Spleen (tissue), 11 donors: ENCODE measurements at regions not wholly inside any gene's neighbourhood (a gene's known extent, or its start where the extent isn't known, plus 50 kb on each side); places are given as distances from the start of the nearest gene placed in this dataset.
A peak's percentile ranks its signal among the peaks of the same experiment; 100 is the strongest.

Experiments used
- DNase-seq: peaks from one replicate; pipeline ENCODE4 v3.0.0-alpha.2; 2020
- H3K27ac ChIP-seq, 8 donors: fragments of 200-600 bp; sonication (generic) in 7 of 8; 1 replicate in 4 of 8; 2 replicates in 4 of 8; pipeline versions ENCODE4 v1.5.0 to v1.8.0; 2016 to 2021; ENCODE audit warnings: inconsistent platforms in 4 of 8, mild to moderate bottlenecking in 4 of 8, moderate library complexity in 1 of 8
- H3K27me3 ChIP-seq, 7 donors: fragments of 200-600 bp; sonication (generic) in 6 of 7; replicated peaks in 1 of 7; 1 replicate in 4 of 7; 2 replicates in 3 of 7; pipeline versions ENCODE4 v1.5.0 to v1.8.0; 2016 to 2021; ENCODE audit warnings: inconsistent platforms in 3 of 7, mild to moderate bottlenecking in 1 of 7
- H3K36me3 ChIP-seq, 6 donors: fragments of 200-600 bp; sonication (generic) in 5 of 6; 1 replicate in 4 of 6; 2 replicates in 2 of 6; pipeline versions ENCODE4 v1.5.0 to v1.8.0; 2016 to 2021; ENCODE audit warnings: inconsistent platforms in 2 of 6
- H3K4me1 ChIP-seq, 6 donors: fragments of 200-600 bp; sonication (generic) in 5 of 6; 1 replicate in 3 of 6; 2 replicates in 3 of 6; pipeline versions ENCODE4 v1.5.0 to v1.8.0; 2016 to 2021; ENCODE audit warnings: inconsistent platforms in 3 of 6
- H3K4me3 ChIP-seq, 8 donors: fragments of 200-600 bp; sonication (generic) in 7 of 8; 1 replicate in 4 of 8; 2 replicates in 4 of 8; pipeline versions ENCODE4 v1.5.0 to v1.8.0; 2016 to 2021; ENCODE audit warnings: inconsistent platforms in 4 of 8, mild to moderate bottlenecking in 4 of 8, moderate library complexity in 2 of 8
- H3K9me3 ChIP-seq, 8 donors: fragments of 200-600 bp; sonication (generic) in 7 of 8; 1 replicate in 4 of 8; 2 replicates in 4 of 8; pipeline versions ENCODE4 v1.5.0 to v1.8.0; 2016 to 2021; ENCODE audit warnings: inconsistent platforms in 4 of 8
- CTCF ChIP-seq, 11 experiments: fragments of 200-600 bp in 7 of 11; fragments of 450-650 bp in 4 of 11; sonication (generic) in 4 of 11; IDR thresholded peaks in 8 of 11; conservative IDR thresholded peaks in 3 of 11; 1 replicate in 7 of 11; 2 replicates in 4 of 11; pipeline versions ENCODE4 v1.4.0 to v1.8.0; 2016 to 2021; ENCODE audit warnings: antibody characterized with exemption in 11 of 11, inconsistent platforms in 4 of 11, mild to moderate bottlenecking in 1 of 11
- POLR2A ChIP-seq, 3 donors: fragments of 450-650 bp; IDR thresholded peaks; one replicate each; pipeline ENCODE4 v1.5.1; 2017; ENCODE audit warnings: antibody characterized with exemption in 3 of 3, mild to moderate bottlenecking in 1 of 3
- POLR2AphosphoS5 ChIP-seq, 3 donors: sonication (generic); formaldehyde crosslinking; IDR thresholded peaks; one replicate each; pipeline ENCODE4 v1.5.1; 2017; ENCODE audit warnings: antibody characterized with exemption in 3 of 3
- WGBS, 5 donors: extraction: QIAGEN DNeasy Blood & Tissue Kit in 3 of 5; methylation state at CpG; one replicate each; pipeline versions ENCODE4 v1.1.5 to v1.1.7; 2013 to 2018; 5-methylcytosine and 5-hydroxymethylcytosine counted together
- intact Hi-C: fragments of 100-400 bp; cut with DNase I; formaldehyde crosslinking; loops from one replicate; pipeline ENCODE4 v1.15.0; 2023; ENCODE audit warnings: low total_unique reads
- donor health status: healthy with polysubstance abuse.
- donor health status: DM: no; HTN: no; CAD: no; lungs with moderate emphysema.
- donor health status: DM: no; HTN: no; CAD: no.
- donor health status: Bipolar disorder and iron deficiency.
- donor health status: healthy.
- donor health status: DM: no; HTN: no; CAD: no.
- donor health status: DM: yes; HTN: yes; CAD: no.

DNA sequence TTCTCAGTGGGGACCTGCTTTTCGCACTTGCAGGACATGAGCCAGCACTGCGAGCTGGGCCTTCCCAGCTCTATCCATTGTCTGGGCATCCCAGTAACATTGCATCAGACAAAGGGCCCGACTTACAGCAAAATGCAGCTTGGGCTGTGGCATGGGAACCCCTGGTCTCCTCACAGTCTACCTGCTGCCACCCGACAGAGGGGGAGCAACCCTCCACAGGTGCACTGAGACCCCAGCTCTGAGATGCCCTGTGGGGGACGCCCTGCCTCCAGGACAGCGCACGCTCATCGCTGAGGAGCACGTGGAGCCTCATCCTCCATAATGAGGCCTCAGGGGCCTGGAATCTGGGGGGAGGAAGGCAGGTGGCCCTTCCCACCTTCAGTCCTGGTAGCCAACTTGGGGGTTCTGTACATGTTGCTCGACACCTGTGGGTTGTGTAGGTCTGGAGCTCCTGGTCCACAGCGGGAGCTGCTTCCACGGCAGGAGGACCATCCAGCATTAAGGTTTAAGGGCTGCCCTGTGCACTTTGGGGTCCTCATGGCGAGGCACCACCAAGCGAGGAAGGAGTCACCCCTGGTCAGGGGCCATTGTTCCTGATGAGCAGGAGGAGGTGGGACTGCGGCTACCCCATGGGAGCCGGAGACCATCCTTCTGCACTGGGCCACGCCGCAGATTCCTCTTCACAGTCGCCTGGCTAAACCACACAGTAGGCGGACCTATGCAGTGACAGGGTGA lies 376.5 kb upstream of the IRX1 start:
- peaks cover 0 to 25% (median 0%) of the 10 kb centered on the region in 8 donors for H3K9me3 ChIP-seq
- peaks cover 0 to 4% (median 0%) of the 10 kb centered on the region in 7 donors for H3K27me3 ChIP-seq
- no peak overlapping the region for H3K27ac ChIP-seq
- no peaks in the 10 kb centered on the region for H3K4me1 ChIP-seq
- intact Hi-C loops, result no loop called here
- WGBS, 5 donors, result 73 to 86% (median 84%) methylated on average over 11 to 20 of the region's 20 CpGs
- H3K4me3 ChIP-seq, result no peak overlapping the region
- H3K36me3 ChIP-seq, result no peaks in the 10 kb centered on the region
- DNase-seq, result peak; percentile 68
- TF ChIP-seq CTCF (IDR thresholded peaks at IDR 0.05 in 8 of 11, conservative IDR thresholded peaks at IDR 0.05 in 3 of 11), result no peak
- no peak for TF ChIP-seq POLR2A (IDR thresholded peaks at IDR 0.05)

GRCh38 chr5:3217771-3218495 lies 377.7 kb upstream of the IRX1 start:
- WGBS, 5 donors, result 82 to 86% (median 83%) methylated on average over 20 to 22 of the region's 22 CpGs
- no peaks in the 10 kb centered on the region for H3K36me3 ChIP-seq
- DNase-seq, result peak; percentile 67
- H3K27me3 ChIP-seq, result peaks cover 0 to 4% (median 0%) of the 10 kb centered on the region in 7 donors
- peaks cover 0 to 29% (median 0%) of the 10 kb centered on the region in 8 donors for H3K9me3 ChIP-seq
- H3K4me3 ChIP-seq, result no peak overlapping the region
- intact Hi-C loops, result no loop called here
- no peaks in the 10 kb centered on the region for H3K4me1 ChIP-seq
- no peak overlapping the region for H3K27ac ChIP-seq
- no peak for TF ChIP-seq POLR2AphosphoS5 (IDR thresholded peaks at IDR 0.05)
- TF ChIP-seq POLR2A (IDR thresholded peaks at IDR 0.05), result no peak
- no peak for TF ChIP-seq CTCF (IDR thresholded peaks at IDR 0.05 in 8 of 11, conservative IDR thresholded peaks at IDR 0.05 in 3 of 11)

DNA sequence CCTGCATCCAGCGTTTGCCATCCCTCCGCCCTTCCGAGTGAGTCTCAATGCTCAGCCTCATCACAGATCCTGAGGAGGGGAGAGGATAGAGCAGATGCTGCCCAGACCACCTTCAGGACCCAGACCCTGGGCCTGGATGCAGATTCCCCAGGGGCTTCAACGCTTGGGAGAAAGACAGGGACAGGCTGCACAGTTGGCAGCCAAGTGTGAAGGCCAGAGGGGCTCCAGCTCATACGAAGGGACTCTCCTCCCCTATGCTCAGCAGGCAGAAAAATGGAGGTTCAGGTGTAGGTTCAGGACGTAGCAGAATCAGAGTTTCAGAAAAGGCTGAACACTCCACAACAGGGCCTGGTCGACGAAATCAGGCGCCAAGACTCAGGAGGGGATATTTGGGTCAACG lies 378.5 kb upstream of the IRX1 start:
- Histone ChIP-seq H3K27ac (no peak overlapping the region), H3K36me3 (no peaks in the 10 kb centered on the region), H3K4me3 (no peak overlapping the region), H3K9me3 (peaks cover 0 to 27% (median 0%) of the 10 kb centered on the region in 8 donors), H3K4me1 (no peaks in the 10 kb centered on the region), H3K27me3 (peaks cover 0 to 4% (median 0%) of the 10 kb centered on the region in 7 donors)
- intact Hi-C loops, result no loop called here
- no peak for DNase-seq
- WGBS, 5 donors, result 77 to 84% (median 81%) methylated on average over 10 of the region's 10 CpGs
- TF ChIP-seq POLR2A (IDR thresholded peaks at IDR 0.05) (no peak), POLR2AphosphoS5 (IDR thresholded peaks at IDR 0.05) (no peak), CTCF (IDR thresholded peaks at IDR 0.05 in 8 of 11, conservative IDR thresholded peaks at IDR 0.05 in 3 of 11) (no peak)

DNA sequence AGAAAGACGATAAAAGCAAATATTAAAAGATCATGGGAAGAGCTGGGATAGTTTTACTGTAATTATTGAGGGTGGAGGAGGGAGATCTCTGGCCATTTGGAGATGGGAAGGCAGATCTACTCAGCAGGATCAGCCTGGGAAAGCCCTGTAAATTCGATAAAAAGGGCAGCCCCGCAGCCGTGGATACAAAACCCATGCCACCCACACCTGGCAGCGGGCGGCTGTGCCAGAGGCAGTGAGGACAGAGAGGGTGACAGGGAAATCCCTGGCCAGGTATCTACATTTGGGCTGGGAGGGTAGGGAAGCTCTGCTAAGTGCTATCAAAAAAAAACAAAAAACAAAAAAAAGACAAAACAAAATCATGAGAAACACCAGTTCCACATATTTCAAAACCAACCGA lies 379.2 kb upstream of the IRX1 start:
- TF ChIP-seq CTCF (IDR thresholded peaks at IDR 0.05 in 8 of 11, conservative IDR thresholded peaks at IDR 0.05 in 3 of 11) (no peak), POLR2A (IDR thresholded peaks at IDR 0.05) (no peak), POLR2AphosphoS5 (IDR thresholded peaks at IDR 0.05) (no peak)
- peaks cover 0 to 34% (median 0%) of the 10 kb centered on the region in 8 donors for H3K9me3 ChIP-seq
- intact Hi-C loops, result no loop called here
- H3K4me1 ChIP-seq, result no peaks in the 10 kb centered on the region
- no peak overlapping the region for H3K4me3 ChIP-seq
- 60 to 89% (median 80%) methylated on average over 7 of the region's 7 CpGs for WGBS, 5 donors
- no peak for DNase-seq
- no peaks in the 10 kb centered on the region for H3K36me3 ChIP-seq
- no peak overlapping the region for H3K27ac ChIP-seq
- H3K27me3 ChIP-seq, result peaks cover 0 to 4% (median 0%) of the 10 kb centered on the region in 7 donors
